BLaER1 (cell line): ENCODE measurements at regions not wholly inside any gene's neighbourhood (a gene's known extent, or its start where the extent isn't known, plus 50 kb on each side); places are given as distances from the start of the nearest gene placed in this dataset.

Experiments
- H3K27ac ChIP-seq: shearing (Covaris generic); formaldehyde crosslinking; 2 replicates; pipeline ENCODE4 v1.8.1; 2022
- H3K27me3 ChIP-seq: shearing (Covaris generic); formaldehyde crosslinking; 2 replicates; pipeline ENCODE4 v1.8.1; 2022
- H3K36me3 ChIP-seq: shearing (Covaris generic); formaldehyde crosslinking; 2 replicates; pipeline ENCODE4 v1.8.1; 2022
- H3K4me1 ChIP-seq: shearing (Covaris generic); formaldehyde crosslinking; 2 replicates; pipeline ENCODE4 v1.8.1; 2022
- H3K4me2 ChIP-seq: shearing (Covaris generic); formaldehyde crosslinking; 2 replicates; pipeline ENCODE4 v1.8.1; 2022
- H3K4me3 ChIP-seq: shearing (Covaris generic); formaldehyde crosslinking; 2 replicates; pipeline ENCODE4 v1.8.1; 2022
- H3K9ac ChIP-seq: shearing (Covaris generic); formaldehyde crosslinking; 2 replicates; pipeline ENCODE4 v1.8.1; 2022
- H3K9me3 ChIP-seq: shearing (Covaris generic); formaldehyde crosslinking; 2 replicates; pipeline ENCODE4 v1.8.1; 2022
- H4K20me1 ChIP-seq: shearing (Covaris generic); formaldehyde crosslinking; 2 replicates; pipeline ENCODE4 v1.8.1; 2022
- Cebpa-rat ChIP-seq: shearing (Covaris generic); IDR thresholded peaks from 2 replicates; pipeline ENCODE4 v1.8.1; 2022

DNA sequence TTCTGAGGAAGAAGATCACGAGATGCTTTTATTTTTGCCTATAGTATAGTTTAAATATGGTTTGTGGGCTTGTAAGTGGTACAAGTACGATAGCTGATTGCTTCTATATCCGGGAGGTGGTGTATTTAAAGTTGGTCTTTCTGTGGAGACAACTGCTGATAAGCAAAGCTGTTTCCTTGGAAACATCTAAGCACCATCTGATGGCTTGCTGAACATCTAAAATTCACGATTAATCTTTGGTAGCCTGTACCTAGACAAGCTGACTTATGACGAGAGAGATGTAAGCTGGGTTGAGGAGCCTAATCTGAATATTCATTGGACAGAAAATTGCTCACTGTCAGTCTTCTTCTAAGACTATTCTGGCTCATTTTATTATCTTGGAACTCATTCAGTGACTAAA, 74.6 kb upstream of the NWD2 start:
- H3K9ac ChIP-seq = no peak overlapping the region
- no peaks in the 10 kb centered on the region for H3K4me1 ChIP-seq
- no peaks in the 10 kb centered on the region for H3K27me3 ChIP-seq
- no peak overlapping the region for H3K4me2 ChIP-seq
- H3K4me3 ChIP-seq = no peak overlapping the region
- no peaks in the 10 kb centered on the region for H3K9me3 ChIP-seq
- H4K20me1 ChIP-seq = no peaks in the 10 kb centered on the region
- no peak for TF ChIP-seq Cebpa-rat
- H3K36me3 ChIP-seq = no peaks in the 10 kb centered on the region
- H3K27ac ChIP-seq = no peak overlapping the region

DNA sequence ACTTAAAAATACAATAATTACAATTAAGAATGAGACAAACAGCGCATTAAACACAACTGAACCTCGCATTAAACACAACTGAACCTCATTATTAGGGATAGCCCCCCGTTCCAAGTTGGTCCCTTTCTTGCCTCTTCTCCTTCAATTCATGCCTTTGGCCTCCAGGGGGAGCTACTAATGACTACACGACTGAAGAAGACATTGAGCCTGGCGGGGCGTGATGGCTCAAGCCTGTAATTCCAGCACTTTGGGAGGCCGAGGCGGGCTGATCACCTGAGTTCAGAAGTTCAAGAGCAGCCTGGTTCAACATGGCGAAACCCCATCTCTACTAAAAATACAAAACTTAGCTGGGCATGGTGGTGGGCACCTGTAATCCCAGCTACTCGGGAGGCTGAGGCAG, 56.4 kb upstream of the NWD2 start:
- Histone ChIP-seq H4K20me1 (no peaks in the 10 kb centered on the region), H3K9me3 (peaks cover 8% of the 10 kb centered on the region; the same call in 1 of the 2 replicates), H3K27me3 (no peaks in the 10 kb centered on the region), H3K4me3 (no peak overlapping the region), H3K4me1 (no peaks in the 10 kb centered on the region), H3K36me3 (no peaks in the 10 kb centered on the region), H3K9ac (no peak overlapping the region), H3K4me2 (no peak overlapping the region), H3K27ac (no peak overlapping the region)
- no peak for TF ChIP-seq Cebpa-rat
